GM18520 (cell line): ENCODE measurements at regions not wholly inside any gene's neighbourhood (a gene's known extent, or its start where the extent isn't known, plus 50 kb on each side); places are given as distances from the start of the nearest gene placed in this dataset.
A peak's percentile ranks its signal among the peaks of the same experiment; 100 is the strongest.
"Not testable (repeated sequence)": the region's sequence is repeated elsewhere in the genome, so short reads cannot be mapped to it uniquely, and the experiment has no call there.

Experiments
- ATAC-seq: cut with Tn5 transposase; IDR thresholded peaks from one replicate; pipeline ENCODE4 v1.9.1; 2021; ENCODE audit not compliant: unreplicated experiment

DNA sequence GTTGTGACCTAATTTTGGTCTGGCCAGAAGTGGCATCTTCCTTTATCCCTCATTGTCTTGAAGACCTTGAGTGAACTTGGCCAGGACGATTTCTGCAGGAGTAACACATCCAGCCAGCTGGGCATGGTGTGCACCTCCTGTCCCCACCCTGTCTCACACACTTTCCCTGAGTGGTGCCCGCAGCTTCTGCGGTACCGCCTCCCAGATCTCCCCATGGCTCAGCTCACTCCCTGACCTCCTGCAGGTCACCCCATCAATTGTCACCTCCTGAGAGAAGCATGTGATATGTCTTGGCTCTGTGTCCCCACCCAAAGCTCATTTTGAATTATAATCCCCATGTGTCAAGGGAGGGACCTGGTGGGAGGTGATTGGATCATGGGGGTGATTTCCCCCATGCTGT, 50.2 kb upstream of the TP53I11 start:
- ATAC-seq, result no peak

- no peak for ATAC-seq
Measured at GRCh38 chr11:45001466-45002165, 50.9 kb upstream of the TP53I11 start.

- ATAC-seq, result no peak
Measured at GRCh38 chr11:45005106-45005505, 54.4 kb upstream of the TP53I11 start.

- ATAC-seq, result no peak
Measured at GRCh38 chr11:45007011-45007410, 56.3 kb upstream of the TP53I11 start.

DNA sequence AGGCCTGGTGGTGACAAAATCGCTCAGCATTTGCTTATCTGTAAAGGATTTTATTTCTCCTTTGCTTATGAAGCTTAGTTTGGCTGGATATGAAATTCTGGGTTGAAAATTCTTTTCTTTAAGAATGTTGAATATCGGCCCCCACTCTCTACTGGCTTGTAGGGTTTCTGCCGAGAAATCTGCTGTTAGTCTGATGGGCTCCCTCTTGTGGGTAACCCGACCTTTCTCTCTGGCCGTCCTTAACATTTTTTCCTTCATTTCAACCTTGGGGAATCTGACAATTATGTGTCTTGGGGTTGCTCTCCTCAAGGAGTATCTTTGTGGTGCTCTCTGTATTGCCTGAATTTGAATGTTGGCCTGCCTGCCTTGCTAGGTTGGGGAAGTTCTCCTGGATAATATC, 65.3 kb upstream of the TP53I11 start:
- ATAC-seq, result not testable (repeated sequence)

- ATAC-seq, result not testable (repeated sequence)
Measured at GRCh38 chr11:45016446-45016845, 65.8 kb upstream of the TP53I11 start.

GRCh38 chr11:45017329-45017728, 66.6 kb upstream of the TP53I11 start:
- ATAC-seq, result no peak

- no peak for ATAC-seq
Measured at GRCh38 chr11:45021001-45021400, 70.3 kb upstream of the TP53I11 start.

DNA sequence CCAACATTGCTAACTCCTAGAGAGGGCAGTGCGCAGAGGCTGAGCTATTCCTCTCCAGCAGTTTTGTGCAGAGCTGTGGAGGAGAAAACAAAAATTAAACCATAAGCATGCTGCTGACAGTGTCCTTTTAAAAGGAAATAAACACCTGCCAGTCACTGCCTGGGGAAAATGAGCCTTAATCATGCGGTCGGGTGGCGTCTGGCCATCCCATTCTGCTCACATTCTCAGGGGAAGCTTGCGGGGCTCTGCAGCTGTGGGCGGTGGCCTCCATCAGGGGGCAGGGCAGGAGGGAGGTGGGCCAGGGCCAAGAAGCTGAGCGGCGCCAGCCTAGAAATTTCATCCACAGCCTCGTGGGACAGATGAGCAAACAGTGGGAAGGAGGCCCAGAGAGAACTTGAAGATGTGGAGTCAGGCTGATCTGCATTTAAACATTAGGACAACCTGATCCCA, 71.0 kb upstream of the TP53I11 start:
- ATAC-seq, result no peak

DNA sequence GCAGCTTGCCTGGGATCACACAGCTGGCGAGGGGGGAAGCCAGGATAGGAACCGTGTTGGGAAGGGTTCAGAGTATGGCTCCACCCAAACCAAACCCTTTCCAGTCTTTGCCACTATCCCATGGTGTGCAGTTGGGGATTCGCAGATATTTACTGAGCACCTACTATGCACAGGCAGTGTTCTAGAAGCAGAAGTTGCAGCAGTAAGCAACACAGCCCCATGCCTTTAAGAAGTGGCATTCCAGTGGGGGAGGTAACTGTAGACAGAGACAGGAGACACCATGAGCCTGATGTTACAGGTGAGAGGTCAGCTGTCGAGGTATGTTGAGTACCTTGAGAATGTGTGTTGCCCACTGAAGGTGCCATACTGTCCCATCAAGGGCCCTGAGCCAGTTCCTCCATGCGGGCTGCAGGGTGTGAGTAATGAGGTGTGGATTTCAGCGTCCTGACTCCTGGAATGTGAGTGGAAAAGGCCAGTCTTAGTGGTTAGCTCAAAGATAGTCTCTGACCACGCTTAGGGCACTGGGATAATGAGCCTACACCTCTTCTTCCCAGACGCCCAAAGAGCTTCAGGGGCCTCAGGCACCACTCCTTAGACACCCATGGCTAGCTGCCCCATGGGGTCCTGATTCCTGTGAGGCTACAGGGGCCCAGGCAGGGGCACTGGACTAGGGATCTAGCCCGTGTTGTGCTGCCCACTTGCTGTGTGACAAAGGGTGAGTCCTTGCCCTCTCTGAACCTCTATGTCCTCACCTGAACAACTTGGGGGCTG, 71.8 kb upstream of the TP53I11 start:
- ATAC-seq, result no peak

DNA sequence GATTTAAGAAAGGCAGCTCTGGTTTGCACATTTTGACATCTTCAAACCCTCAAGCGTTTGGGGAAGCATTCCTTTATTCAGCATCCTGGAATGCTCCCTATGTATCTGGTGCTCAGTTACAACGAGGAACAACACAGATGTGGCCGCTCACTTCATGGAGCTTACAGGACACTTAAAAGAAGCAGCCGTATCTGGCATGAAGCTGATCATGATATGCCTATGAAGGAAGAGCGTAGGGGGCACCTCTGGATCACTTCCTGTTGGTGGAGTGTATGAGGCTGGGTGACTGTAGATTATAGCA, 72.3 kb upstream of the TP53I11 start:
- no peak for ATAC-seq

GRCh38 chr11:45024316-45024715, 73.6 kb upstream of the TP53I11 start:
- no peak for ATAC-seq

DNA sequence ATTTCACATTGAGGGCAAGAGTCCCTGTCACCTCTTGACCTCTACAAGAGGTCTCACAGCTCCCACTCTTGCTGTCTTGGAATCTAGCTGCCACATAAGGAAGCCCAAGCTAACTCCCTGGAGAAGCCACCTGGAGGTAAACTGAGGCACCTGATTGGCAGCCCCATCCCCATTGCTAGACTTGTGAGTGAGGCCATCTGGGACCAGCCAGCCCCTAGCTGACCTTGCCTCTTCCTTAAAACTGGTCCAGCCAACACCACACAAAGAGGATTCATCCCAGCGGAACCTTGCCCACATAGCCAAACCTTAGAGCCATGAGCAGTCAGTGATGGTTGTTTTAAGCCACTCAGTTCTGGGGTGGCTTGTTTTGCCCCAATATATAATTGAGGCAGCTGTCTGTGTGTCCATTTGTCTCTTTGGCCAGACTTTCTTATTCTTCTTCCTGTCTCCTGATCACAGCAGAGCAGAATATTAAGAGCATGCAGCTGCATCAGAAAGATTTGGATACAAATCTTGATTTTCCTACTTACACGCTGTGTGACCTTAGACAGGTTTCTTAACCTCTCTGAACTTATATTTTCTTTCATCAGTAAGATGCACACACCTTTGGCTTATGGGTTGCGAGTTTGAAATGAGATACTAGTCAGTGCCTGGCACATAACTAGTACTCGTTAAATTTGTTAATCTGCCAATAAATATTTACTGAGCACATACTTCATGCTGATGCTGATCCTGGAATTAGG, 74.3 kb upstream of the TP53I11 start:
- ATAC-seq, result no peak

- ATAC-seq, result no peak
Measured at GRCh38 chr11:45025716-45026492, 75.2 kb upstream of the TP53I11 start.

DNA sequence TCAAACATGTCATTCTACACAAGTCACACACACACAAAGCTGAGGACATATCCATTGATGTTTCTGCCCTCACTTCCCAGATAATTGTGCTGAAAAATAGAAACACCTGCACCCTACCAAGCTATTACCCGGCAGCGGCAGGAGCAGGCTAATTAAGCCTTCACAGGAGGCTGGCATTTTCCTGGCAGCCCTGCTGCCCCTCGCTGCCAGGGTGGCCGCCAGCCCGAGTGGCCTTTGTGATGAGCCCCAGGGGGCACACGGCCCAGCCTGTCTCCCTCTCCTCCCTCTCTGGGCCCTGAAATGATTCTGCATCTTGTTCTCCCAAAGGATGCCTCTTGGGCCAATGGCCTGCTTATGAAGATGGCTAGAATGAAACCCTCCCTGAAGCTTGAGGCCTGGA, 76.2 kb upstream of the TP53I11 start:
- ATAC-seq, result no peak

GRCh38 chr11:45027312-45027711, 76.6 kb upstream of the TP53I11 start:
- ATAC-seq, result no peak

- ATAC-seq, result no peak
Measured at GRCh38 chr11:45028911-45029682, 78.4 kb upstream of the TP53I11 start.

DNA sequence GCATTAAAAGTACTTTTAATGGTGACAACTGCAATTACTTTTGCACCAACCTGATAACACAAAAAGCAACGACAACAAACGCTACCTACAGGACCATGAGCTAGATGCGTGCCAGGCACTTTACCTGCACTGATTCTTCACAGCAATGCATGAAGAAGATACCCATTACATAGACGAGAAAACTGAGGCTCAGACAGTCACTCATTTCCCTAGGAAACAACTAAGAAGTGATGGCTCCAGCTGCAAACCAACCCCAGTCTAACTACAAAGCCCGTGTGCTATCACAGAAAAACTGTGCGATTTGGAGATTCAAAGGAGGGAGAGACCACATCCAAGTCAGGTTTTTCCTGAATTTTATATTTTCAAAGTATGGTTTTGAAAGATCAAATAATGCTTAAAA, 80.1 kb upstream of the TP53I11 start:
- ATAC-seq, result no peak

DNA sequence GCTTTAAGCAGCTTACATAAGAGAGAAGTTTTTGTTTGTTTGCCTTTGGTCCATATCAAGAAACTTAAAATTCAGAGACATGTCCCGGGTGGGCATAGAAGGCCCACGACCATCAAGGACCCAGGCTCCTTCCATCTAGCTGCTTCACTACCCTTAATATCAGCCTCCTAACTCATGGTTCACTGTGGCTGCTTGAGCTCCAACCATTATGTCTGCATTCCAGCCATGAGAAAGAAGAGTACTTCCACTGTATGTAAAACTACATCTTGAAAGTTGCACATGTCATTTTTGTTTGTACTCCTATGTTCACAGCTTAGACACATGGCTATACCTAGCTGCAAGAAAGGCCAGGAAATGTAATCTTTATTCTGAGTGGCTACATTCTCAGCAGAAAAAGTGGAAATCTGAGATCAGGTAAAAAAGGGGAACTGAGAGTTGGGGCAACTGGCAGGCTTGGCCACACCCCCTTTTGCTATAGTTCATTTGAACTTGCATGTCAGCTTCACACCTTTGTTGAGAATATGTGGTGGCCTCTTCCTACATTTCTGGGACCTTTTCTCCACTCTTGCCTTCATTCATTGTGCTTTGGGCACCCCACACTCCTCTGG, 81.3 kb upstream of the TP53I11 start:
- ATAC-seq, result peak; percentile 68

DNA sequence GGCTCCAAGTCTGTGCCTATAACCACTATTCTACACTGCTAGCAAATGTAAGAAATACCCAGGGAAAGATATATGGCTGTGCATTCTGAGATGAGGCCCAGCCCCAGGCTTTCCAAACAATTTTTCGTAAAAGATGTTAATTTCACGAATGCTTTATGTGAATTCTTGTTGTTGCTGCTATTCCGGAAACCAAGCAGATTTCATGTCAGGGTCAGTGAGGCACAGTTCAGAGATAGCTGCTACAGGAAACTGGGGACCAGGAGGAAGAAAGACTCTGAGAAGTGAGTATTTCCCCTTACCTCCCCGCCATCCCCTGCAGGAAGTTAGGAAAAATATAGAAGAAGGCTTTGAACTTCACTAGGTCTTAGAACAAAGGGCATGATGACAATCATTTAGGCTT, 84.7 kb upstream of the TP53I11 start:
- ATAC-seq, result no peak
